GM23338 (cell line): ENCODE measurements at regions not wholly inside any gene's neighbourhood (a gene's known extent, or its start where the extent isn't known, plus 50 kb on each side); places are given as distances from the start of the nearest gene placed in this dataset.

ENCODE experiments used
- CREB1 ChIP-seq: fragments of 250-450 bp; sonication (Bioruptor Pico); IDR thresholded peaks from 2 replicates; pipeline ENCODE4 v1.5.0; 2020; ENCODE audit warnings: low read depth, mild to moderate bottlenecking, moderate library complexity
- EZH2 ChIP-seq: fragments of 200-600 bp; sonication (generic); IDR thresholded peaks from one replicate; pipeline ENCODE4 v1.8.0; 2017; ENCODE audit warnings: antibody characterized with exemption, mild to moderate bottlenecking, low read depth; ENCODE audit not compliant: unreplicated experiment
- EZH2phosphoT487 ChIP-seq: fragments of 200-600 bp; sonication (generic); IDR thresholded peaks from one replicate; pipeline ENCODE4 v1.8.1; 2018; ENCODE audit warnings: antibody characterized with exemption; ENCODE audit not compliant: unreplicated experiment
- JUNB ChIP-seq: IDR thresholded peaks from one replicate; pipeline ENCODE4 v1.6.1; 2016; ENCODE audit warnings: antibody characterized with exemption; ENCODE audit not compliant: unreplicated experiment
- POLR2AphosphoS5 ChIP-seq: IDR thresholded peaks from 2 replicates; pipeline ENCODE4 v1.6.1; 2016; ENCODE audit warnings: antibody characterized with exemption, low read depth
- ZNF114 ChIP-seq: fragments of 250-450 bp; sonication (Bioruptor Pico); IDR thresholded peaks from 2 replicates; pipeline ENCODE4 v1.5.0; 2020; ENCODE audit warnings: mild to moderate bottlenecking, moderate library complexity
- TF ChIP-seq, protein P1 (sequence below), 2 experiments: fragments of 200-600 bp in 1 of 2; sonication (generic) in 1 of 2; conservative IDR thresholded peaks; 2 replicates each; pipeline versions ENCODE4 v1.5.1 to v1.6.1; 2016 to 2017; ENCODE audit warnings: antibody characterized with exemption in 2 of 2, low read depth in 2 of 2, mild to moderate bottlenecking in 2 of 2, moderate library complexity in 1 of 2
- TF ChIP-seq, protein P2 (sequence below): IDR thresholded peaks from one replicate; pipeline ENCODE4 v1.6.1; 2018; ENCODE audit warnings: antibody characterized with exemption; ENCODE audit not compliant: unreplicated experiment
- TF ChIP-seq, protein P3 (sequence below): IDR thresholded peaks from 2 replicates; pipeline ENCODE4 v1.6.1; 2016; ENCODE audit warnings: antibody characterized with exemption

DNA sequence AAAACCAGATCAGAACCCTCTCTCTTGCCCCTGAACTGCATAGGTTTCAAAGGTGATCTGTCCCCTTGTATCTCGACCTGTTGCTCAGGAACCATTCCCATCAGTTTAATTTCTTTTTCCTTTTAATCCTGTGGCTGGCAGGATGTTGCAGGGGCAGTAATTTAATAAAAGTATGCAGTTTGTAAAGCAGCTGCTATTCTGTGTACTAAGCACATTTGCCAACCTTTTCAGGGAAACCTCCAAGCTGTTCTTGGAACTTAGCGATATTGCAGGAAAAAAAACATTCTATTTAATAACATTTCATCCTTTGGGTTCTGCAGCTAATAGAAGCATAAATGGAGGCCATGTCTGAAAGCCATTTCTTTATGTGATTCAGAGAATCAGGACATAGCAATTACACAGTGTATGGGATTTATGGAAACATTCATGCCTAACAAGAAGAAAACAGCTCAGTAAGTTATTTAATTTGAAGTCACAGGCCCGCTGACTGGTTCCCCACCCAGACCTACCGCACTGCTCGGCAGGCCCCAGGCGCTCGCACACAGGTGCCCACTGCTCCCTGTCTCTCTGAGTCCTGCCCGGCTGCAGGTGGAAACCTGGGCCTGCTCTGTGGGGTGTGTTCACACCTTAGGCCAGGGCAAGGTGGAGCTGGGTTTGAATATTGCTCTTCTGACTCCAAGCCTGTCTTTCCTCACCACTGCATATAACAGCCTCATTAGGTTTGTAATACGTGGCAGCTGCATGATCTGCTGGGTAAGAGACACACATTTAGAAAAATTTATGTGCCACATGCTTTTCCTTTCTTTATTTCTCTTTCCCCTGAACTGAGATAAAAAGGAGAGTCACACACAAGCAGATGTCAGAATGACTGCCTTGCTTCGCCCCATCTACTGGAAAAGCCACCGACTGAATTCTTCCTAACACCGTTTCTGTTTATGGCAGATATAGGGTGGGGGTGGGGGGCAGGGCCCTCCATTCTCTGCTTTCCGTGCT, 119.7 kb downstream of the SLC25A47 start:
- TF ChIP-seq, protein P1, sequence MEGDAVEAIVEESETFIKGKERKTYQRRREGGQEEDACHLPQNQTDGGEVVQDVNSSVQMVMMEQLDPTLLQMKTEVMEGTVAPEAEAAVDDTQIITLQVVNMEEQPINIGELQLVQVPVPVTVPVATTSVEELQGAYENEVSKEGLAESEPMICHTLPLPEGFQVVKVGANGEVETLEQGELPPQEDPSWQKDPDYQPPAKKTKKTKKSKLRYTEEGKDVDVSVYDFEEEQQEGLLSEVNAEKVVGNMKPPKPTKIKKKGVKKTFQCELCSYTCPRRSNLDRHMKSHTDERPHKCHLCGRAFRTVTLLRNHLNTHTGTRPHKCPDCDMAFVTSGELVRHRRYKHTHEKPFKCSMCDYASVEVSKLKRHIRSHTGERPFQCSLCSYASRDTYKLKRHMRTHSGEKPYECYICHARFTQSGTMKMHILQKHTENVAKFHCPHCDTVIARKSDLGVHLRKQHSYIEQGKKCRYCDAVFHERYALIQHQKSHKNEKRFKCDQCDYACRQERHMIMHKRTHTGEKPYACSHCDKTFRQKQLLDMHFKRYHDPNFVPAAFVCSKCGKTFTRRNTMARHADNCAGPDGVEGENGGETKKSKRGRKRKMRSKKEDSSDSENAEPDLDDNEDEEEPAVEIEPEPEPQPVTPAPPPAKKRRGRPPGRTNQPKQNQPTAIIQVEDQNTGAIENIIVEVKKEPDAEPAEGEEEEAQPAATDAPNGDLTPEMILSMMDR (conservative IDR thresholded peaks at IDR 0.05; ENCODE audit: low read depth in 2 of 2) = no peak
- TF ChIP-seq CREB1 (CRISPR knock-in tag) (no peak), EZH2phosphoT487 (no peak), POLR2AphosphoS5 (no peak), JUNB (no peak), ZNF114 (CRISPR knock-in tag) (no peak), EZH2 (no peak)
- TF ChIP-seq, protein P2, sequence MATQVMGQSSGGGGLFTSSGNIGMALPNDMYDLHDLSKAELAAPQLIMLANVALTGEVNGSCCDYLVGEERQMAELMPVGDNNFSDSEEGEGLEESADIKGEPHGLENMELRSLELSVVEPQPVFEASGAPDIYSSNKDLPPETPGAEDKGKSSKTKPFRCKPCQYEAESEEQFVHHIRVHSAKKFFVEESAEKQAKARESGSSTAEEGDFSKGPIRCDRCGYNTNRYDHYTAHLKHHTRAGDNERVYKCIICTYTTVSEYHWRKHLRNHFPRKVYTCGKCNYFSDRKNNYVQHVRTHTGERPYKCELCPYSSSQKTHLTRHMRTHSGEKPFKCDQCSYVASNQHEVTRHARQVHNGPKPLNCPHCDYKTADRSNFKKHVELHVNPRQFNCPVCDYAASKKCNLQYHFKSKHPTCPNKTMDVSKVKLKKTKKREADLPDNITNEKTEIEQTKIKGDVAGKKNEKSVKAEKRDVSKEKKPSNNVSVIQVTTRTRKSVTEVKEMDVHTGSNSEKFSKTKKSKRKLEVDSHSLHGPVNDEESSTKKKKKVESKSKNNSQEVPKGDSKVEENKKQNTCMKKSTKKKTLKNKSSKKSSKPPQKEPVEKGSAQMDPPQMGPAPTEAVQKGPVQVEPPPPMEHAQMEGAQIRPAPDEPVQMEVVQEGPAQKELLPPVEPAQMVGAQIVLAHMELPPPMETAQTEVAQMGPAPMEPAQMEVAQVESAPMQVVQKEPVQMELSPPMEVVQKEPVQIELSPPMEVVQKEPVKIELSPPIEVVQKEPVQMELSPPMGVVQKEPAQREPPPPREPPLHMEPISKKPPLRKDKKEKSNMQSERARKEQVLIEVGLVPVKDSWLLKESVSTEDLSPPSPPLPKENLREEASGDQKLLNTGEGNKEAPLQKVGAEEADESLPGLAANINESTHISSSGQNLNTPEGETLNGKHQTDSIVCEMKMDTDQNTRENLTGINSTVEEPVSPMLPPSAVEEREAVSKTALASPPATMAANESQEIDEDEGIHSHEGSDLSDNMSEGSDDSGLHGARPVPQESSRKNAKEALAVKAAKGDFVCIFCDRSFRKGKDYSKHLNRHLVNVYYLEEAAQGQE = no peak
- TF ChIP-seq, protein P3, sequence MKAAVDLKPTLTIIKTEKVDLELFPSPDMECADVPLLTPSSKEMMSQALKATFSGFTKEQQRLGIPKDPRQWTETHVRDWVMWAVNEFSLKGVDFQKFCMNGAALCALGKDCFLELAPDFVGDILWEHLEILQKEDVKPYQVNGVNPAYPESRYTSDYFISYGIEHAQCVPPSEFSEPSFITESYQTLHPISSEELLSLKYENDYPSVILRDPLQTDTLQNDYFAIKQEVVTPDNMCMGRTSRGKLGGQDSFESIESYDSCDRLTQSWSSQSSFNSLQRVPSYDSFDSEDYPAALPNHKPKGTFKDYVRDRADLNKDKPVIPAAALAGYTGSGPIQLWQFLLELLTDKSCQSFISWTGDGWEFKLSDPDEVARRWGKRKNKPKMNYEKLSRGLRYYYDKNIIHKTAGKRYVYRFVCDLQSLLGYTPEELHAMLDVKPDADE = no peak
